ENCODE measurements at regions not wholly inside any gene's neighbourhood (a gene's known extent, or its start where the extent isn't known, plus 50 kb on each side); places are given as distances from the start of the nearest gene placed in this dataset.
"Not testable (repeated sequence)": the region's sequence is repeated elsewhere in the genome, so short reads cannot be mapped to it uniquely, and the experiment has no call there.

- not testable (repeated sequence) for TF ChIP-seq EZH2 (IDR thresholded peaks at IDR 0.05; ENCODE audit: low read depth); CTCF (conservative IDR thresholded peaks at IDR 0.05)
Measured at GRCh38 chr4:12431259-12431658, 1002.6 kb upstream of the HS3ST1 start.

All from PC-9 (cell line).